ENCODE measurements at regions not wholly inside any gene's neighbourhood (a gene's known extent, or its start where the extent isn't known, plus 50 kb on each side); places are given as distances from the start of the nearest gene placed in this dataset.

- Histone ChIP-seq H3K4me3 (ENCODE audit: insufficient read depth, low read depth, low read length) (no peak overlapping the region), H3K27ac (ENCODE audit: insufficient read depth, low read length) (no peak overlapping the region), H3K14ac (replicated peaks; ENCODE audit: low read depth, low read length) (no peak overlapping the region), H2AK5ac (ENCODE audit: low read depth, low read length) (no peak overlapping the region), H3K4me2 (ENCODE audit: low read depth, low read length) (no peak overlapping the region), H3K18ac (ENCODE audit: low read depth, low read length) (no peak overlapping the region), H2BK15ac (ENCODE audit: low read depth, low read length) (no peak overlapping the region), H4K20me1 (ENCODE audit: insufficient read depth, low read length) (no peaks in the 10 kb centered on the region), H3K79me1 (ENCODE audit: low read depth in 1 of 2, low read length in 2 of 2) (peaks cover 26 to 57% of the 10 kb centered on the region in 2 experiments), H2BK20ac (ENCODE audit: low read depth, low read length) (no peak overlapping the region), H3K9ac (ENCODE audit: low read depth, low read length) (no peak overlapping the region), H2BK120ac (ENCODE audit: low read depth, low read length) (no peak overlapping the region), H3K4ac (ENCODE audit: low read depth, low read length) (no peak overlapping the region), H2AFZ (replicated peaks; ENCODE audit: low read length, poor library complexity) (no peak overlapping the region), H4K8ac (ENCODE audit: low read depth in 2 of 2, low read length in 2 of 2) (no peak overlapping the region), H3K4me1 (ENCODE audit: control insufficient read depth, insufficient read depth, low read length) (peaks cover 12% of the 10 kb centered on the region), H3K9me1 (ENCODE audit: insufficient read depth, low read length) (peaks cover 11% of the 10 kb centered on the region), H3K36me3 (ENCODE audit: control insufficient read depth, insufficient read depth, low read length) (no peaks in the 10 kb centered on the region), H4K91ac (ENCODE audit: insufficient read depth, low read depth, low read length) (no peak overlapping the region), H3K23ac (ENCODE audit: low read depth, low read length) (no peak overlapping the region), H4K5ac (ENCODE audit: low read depth, low read length) (no peak overlapping the region), H2BK5ac (ENCODE audit: low read depth, low read length, poor library complexity, severe bottlenecking) (peak overlapping the region; percentile 82), H3K9me3 (ENCODE audit: control insufficient read depth, insufficient read depth, low read length) (no peaks in the 10 kb centered on the region), H3K56ac (ENCODE audit: extremely low read depth, insufficient read depth, low read length) (no peak overlapping the region), H2AK9ac (replicated peaks; ENCODE audit: low read depth, low read length, poor library complexity) (no peak overlapping the region), H3K27me3 (ENCODE audit: control insufficient read depth, insufficient read depth, low read length) (no peaks in the 10 kb centered on the region)
- DNase-seq (peak; percentile 34), ATAC-seq (ENCODE audit: low read depth) (peak; percentile 26)
- no TSS peak for BruUV-seq (replicated peaks)
- TF ChIP-seq ELK1 (IDR thresholded peaks at IDR 0.05; ENCODE audit: borderline replicate concordance, low read depth, low read length) (no peak), FOS (IDR thresholded peaks at IDR 0.05; ENCODE audit: low read depth, low read length) (no peak), BHLHE40 (IDR thresholded peaks at IDR 0.05; ENCODE audit: low read depth, low read length) (no peak), NFE2L2 (IDR thresholded peaks at IDR 0.05; ENCODE audit: low read depth, low read length) (no peak), RAD21 (IDR thresholded peaks at IDR 0.05; ENCODE audit: low read length) (no peak)
- dilution Hi-C loops (cut with HindIII; ENCODE audit: low sequenced_read_pairs, unreplicated experiment): no loop called here
- POLR2A ChIA-PET (ENCODE audit: unreplicated experiment): interaction anchor here (0.7 kb wide), 1 partner anchor 11 kb away, joined by 6 read pairs; no protein-coding TSS in a partner anchor
- CTCF ChIA-PET: interaction anchor here (0.7 to 1.1 kb wide), 4 partner anchors 9 to 102 kb away, joined by 3 to 8 read pairs (median 3); no protein-coding TSS in a partner anchor
- intact Hi-C loops (cut with micrococcal nuclease): no loop called here
- in situ Hi-C loops (cut with MboI; ENCODE audit: low sequenced_read_pairs): no loop called here
- WGBS, 2 experiments (ENCODE audit: extremely low coverage in 2 of 2, insufficient read length in 1 of 2): no CpG with 5 or more reads among the region's 2 CpGs
These were observed 138.1 kb upstream of the DMRT1 start for GRCh38 chr9:703392-703791.

Data from IMR-90 (cell line).